GOT3 (cell line): ENCODE measurements at regions not wholly inside any gene's neighbourhood (a gene's known extent, or its start where the extent isn't known, plus 50 kb on each side); places are given as distances from the start of the nearest gene placed in this dataset.

ENCODE experiments used
- DNase-seq: peaks from one replicate; lab custom pipeline; 2025; ENCODE audit warnings: mixed read lengths; lab: John Stamatoyannopoulos, UW

GRCh38 chr10:10516346-10517130 is 501.1 kb upstream of the CELF2 start:
- DNase-seq: no peak

GRCh38 chr10:10517866-10518265 is 499.8 kb upstream of the CELF2 start:
- DNase-seq: no peak

- DNase-seq: no peak
These were observed 498.0 kb upstream of the CELF2 start for GRCh38 chr10:10519674-10520073.

- DNase-seq: no peak
These were observed 496.9 kb upstream of the CELF2 start for GRCh38 chr10:10520491-10521385.

- no peak for DNase-seq
These were observed 490.8 kb upstream of the CELF2 start for GRCh38 chr10:10526846-10527245.

GRCh38 chr10:10527861-10528562 is 489.7 kb upstream of the CELF2 start:
- DNase-seq: no peak

- DNase-seq: no peak
These were observed 489.1 kb upstream of the CELF2 start for GRCh38 chr10:10528563-10528910.

GRCh38 chr10:10530313-10530712 is 487.4 kb upstream of the CELF2 start:
- DNase-seq: no peak

GRCh38 chr10:10532236-10532635 is 485.4 kb upstream of the CELF2 start:
- DNase-seq: no peak

GRCh38 chr10:10532826-10533225 is 484.8 kb upstream of the CELF2 start:
- DNase-seq: no peak

GRCh38 chr10:10533437-10533836 is 484.2 kb upstream of the CELF2 start:
- DNase-seq: no peak

- DNase-seq: no peak
These were observed 479.3 kb upstream of the CELF2 start for GRCh38 chr10:10538326-10538725.

GRCh38 chr10:10540398-10540797 is 477.3 kb upstream of the CELF2 start:
- no peak for DNase-seq

- DNase-seq: no peak
These were observed 475.2 kb upstream of the CELF2 start for GRCh38 chr10:10542477-10542876.

GRCh38 chr10:10544890-10545289 is 472.8 kb upstream of the CELF2 start:
- DNase-seq: no peak

GRCh38 chr10:10545771-10546170 is 471.9 kb upstream of the CELF2 start:
- no peak for DNase-seq

GRCh38 chr10:10551596-10552301 is 465.9 kb upstream of the CELF2 start:
- DNase-seq: no peak

GRCh38 chr10:10552948-10553347 is 464.7 kb upstream of the CELF2 start:
- no peak for DNase-seq

- DNase-seq: no peak
These were observed 453.4 kb upstream of the CELF2 start for GRCh38 chr10:10564081-10564794.

- no peak for DNase-seq
These were observed 440.7 kb upstream of the CELF2 start for GRCh38 chr10:10576937-10577336.

- DNase-seq: no peak
These were observed 438.0 kb upstream of the CELF2 start for GRCh38 chr10:10579709-10580108.
